ENCODE measurements at regions not wholly inside any gene's neighbourhood (a gene's known extent, or its start where the extent isn't known, plus 50 kb on each side); places are given as distances from the start of the nearest gene placed in this dataset.

GRCh38 chr4:31575504-31575903 lies 855.3 kb downstream of the PCDH7 start:
- Mint-ChIP-seq H3K9me3 (ENCODE audit: unreplicated experiment) (no peaks in the 10 kb centered on the region), H3K4me3 (ENCODE audit: unreplicated experiment) (no peak overlapping the region), H3K27ac (ENCODE audit: unreplicated experiment) (no peak overlapping the region), H3K4me1 (ENCODE audit: low read depth, unreplicated experiment) (no peaks in the 10 kb centered on the region), H3K36me3 (ENCODE audit: insufficient read depth, unreplicated experiment) (no peaks in the 10 kb centered on the region), H3K27me3 (ENCODE audit: insufficient read depth, unreplicated experiment) (no peaks in the 10 kb centered on the region)
- CTCF ChIA-PET, result no interaction called here
- Histone ChIP-seq H3K27me3 (replicated peaks; ENCODE audit: control insufficient read depth, insufficient read depth, low read length) (no peaks in the 10 kb centered on the region), H3K9me3 (no peaks in the 10 kb centered on the region), H3K4me3 (ENCODE audit: low read depth, low read length) (no peak overlapping the region), H3K36me3 (ENCODE audit: control insufficient read depth, insufficient read depth, low read length) (no peaks in the 10 kb centered on the region), H3K4me1 (no peaks in the 10 kb centered on the region)
- BruUV-seq (replicated peaks), result no TSS peak
- intact Hi-C loops (cut with micrococcal nuclease; ENCODE audit: unreplicated experiment), result no loop called here
- DNase-seq, result no peak
- POLR2A ChIA-PET, result no interaction called here
- TF ChIP-seq CTCF (IDR thresholded peaks at IDR 0.05; ENCODE audit: insufficient read depth in 1 of 2, low read depth in 1 of 2, low read length in 1 of 2, severe bottlenecking in 1 of 2, unreplicated experiment in 1 of 2), result no peak

- Mint-ChIP-seq H3K4me3 (ENCODE audit: unreplicated experiment) (no peak overlapping the region), H3K27me3 (ENCODE audit: insufficient read depth, unreplicated experiment) (no peaks in the 10 kb centered on the region), H3K9me3 (ENCODE audit: unreplicated experiment) (no peaks in the 10 kb centered on the region), H3K4me1 (ENCODE audit: low read depth, unreplicated experiment) (no peaks in the 10 kb centered on the region), H3K36me3 (ENCODE audit: insufficient read depth, unreplicated experiment) (no peaks in the 10 kb centered on the region), H3K27ac (ENCODE audit: unreplicated experiment) (no peak overlapping the region)
- no peaks in the 10 kb centered on the region for H3K4me1 ChIP-seq
- no TSS peak for BruUV-seq (replicated peaks)
- H3K36me3 ChIP-seq (ENCODE audit: control insufficient read depth, insufficient read depth, low read length), result no peaks in the 10 kb centered on the region
- no peak for DNase-seq
- ChIA-PET CTCF (no interaction called here), POLR2A (no interaction called here)
- no peak for TF ChIP-seq CTCF (IDR thresholded peaks at IDR 0.05; ENCODE audit: insufficient read depth in 1 of 2, low read depth in 1 of 2, low read length in 1 of 2, severe bottlenecking in 1 of 2, unreplicated experiment in 1 of 2)
- H3K27me3 ChIP-seq (replicated peaks; ENCODE audit: control insufficient read depth, insufficient read depth, low read length), result no peaks in the 10 kb centered on the region
- intact Hi-C loops (cut with micrococcal nuclease; ENCODE audit: unreplicated experiment), result no loop called here
- no peak overlapping the region for H3K4me3 ChIP-seq (ENCODE audit: low read depth, low read length)
- no peaks in the 10 kb centered on the region for H3K9me3 ChIP-seq
Observed at GRCh38 chr4:31580843-31581242, 860.7 kb downstream of the PCDH7 start.

GRCh38 chr4:31585503-31585902 lies 865.3 kb downstream of the PCDH7 start:
- CTCF ChIA-PET, result no interaction called here
- POLR2A ChIA-PET, result no interaction called here
- H3K4me1 Mint-ChIP-seq (ENCODE audit: low read depth, unreplicated experiment), result no peaks in the 10 kb centered on the region

More at GRCh38 chr4:31585503-31585902, 865.3 kb downstream of the PCDH7 start:
- Mint-ChIP-seq H3K36me3 (ENCODE audit: insufficient read depth, unreplicated experiment) (no peaks in the 10 kb centered on the region), H3K9me3 (ENCODE audit: unreplicated experiment) (no peaks in the 10 kb centered on the region), H3K4me3 (ENCODE audit: unreplicated experiment) (no peak overlapping the region), H3K27me3 (ENCODE audit: insufficient read depth, unreplicated experiment) (no peaks in the 10 kb centered on the region), H3K27ac (ENCODE audit: unreplicated experiment) (no peak overlapping the region)
- intact Hi-C loops (cut with micrococcal nuclease; ENCODE audit: unreplicated experiment), result no loop called here
- H3K36me3 ChIP-seq (ENCODE audit: control insufficient read depth, insufficient read depth, low read length), result no peaks in the 10 kb centered on the region
- no peaks in the 10 kb centered on the region for H3K9me3 ChIP-seq
- no TSS peak for BruUV-seq (replicated peaks)
- no peak for DNase-seq
- TF ChIP-seq CTCF (IDR thresholded peaks at IDR 0.05; ENCODE audit: insufficient read depth in 1 of 2, low read depth in 1 of 2, low read length in 1 of 2, severe bottlenecking in 1 of 2, unreplicated experiment in 1 of 2), result no peak
- no peak overlapping the region for H3K4me3 ChIP-seq (ENCODE audit: low read depth, low read length)
- no peaks in the 10 kb centered on the region for H3K4me1 ChIP-seq
- no peaks in the 10 kb centered on the region for H3K27me3 ChIP-seq (replicated peaks; ENCODE audit: control insufficient read depth, insufficient read depth, low read length)

Measured in Caco-2 (cell line).